Glutamatergic neuron (in vitro differentiated cells): ENCODE measurements at regions not wholly inside any gene's neighbourhood (a gene's known extent, or its start where the extent isn't known, plus 50 kb on each side); places are given as distances from the start of the nearest gene placed in this dataset.
"Not testable (repeated sequence)": the region's sequence is repeated elsewhere in the genome, so short reads cannot be mapped to it uniquely, and the experiment has no call there.

Experiments used
- DNase-seq: peaks from one replicate; pipeline ENCODE4 v3.0.0; 2022
- H3K27ac Mint-ChIP-seq: one replicate; pipeline ENCODE4 v1.8.0; 2020; ENCODE audit warnings: mild to moderate bottlenecking, mixed read lengths, inconsistent platforms; ENCODE audit not compliant: unreplicated experiment
- H3K27me3 Mint-ChIP-seq: one replicate; pipeline ENCODE4 v1.8.0; 2020; ENCODE audit warnings: mild to moderate bottlenecking, moderate library complexity, mixed read lengths, inconsistent platforms; ENCODE audit not compliant: unreplicated experiment
- H3K36me3 Mint-ChIP-seq: one replicate; pipeline ENCODE4 v1.8.0; 2020; ENCODE audit warnings: mild to moderate bottlenecking, mixed read lengths, inconsistent platforms; ENCODE audit not compliant: unreplicated experiment
- H3K4me1 Mint-ChIP-seq: one replicate; pipeline ENCODE4 v1.8.0; 2020; ENCODE audit warnings: mild to moderate bottlenecking, low read depth, mixed read lengths, inconsistent platforms; ENCODE audit not compliant: unreplicated experiment
- H3K4me3 Mint-ChIP-seq: one replicate; pipeline ENCODE4 v1.8.0; 2020; ENCODE audit warnings: mild to moderate bottlenecking, mixed read lengths, inconsistent platforms; ENCODE audit not compliant: unreplicated experiment
- H3K9me3 Mint-ChIP-seq: one replicate; pipeline ENCODE4 v1.8.0; 2020; ENCODE audit warnings: mild to moderate bottlenecking, moderate library complexity, mixed read lengths, inconsistent platforms; ENCODE audit not compliant: unreplicated experiment
- TF ChIP-seq, protein P1 (sequence below): fragments of 200-600 bp; sonication (generic); IDR thresholded peaks from one replicate; pipeline ENCODE4 v1.5.0; 2021; ENCODE audit not compliant: partially characterized antibody, unreplicated experiment

- no peaks in the 10 kb centered on the region for H3K36me3 Mint-ChIP-seq
- H3K27ac Mint-ChIP-seq: no peak overlapping the region
- H3K4me1 Mint-ChIP-seq: peaks cover 6% of the 10 kb centered on the region
- peaks cover 3% of the 10 kb centered on the region for H3K27me3 Mint-ChIP-seq
- no peak for DNase-seq
- peaks cover 5% of the 10 kb centered on the region for H3K9me3 Mint-ChIP-seq
- TF ChIP-seq, protein P1, sequence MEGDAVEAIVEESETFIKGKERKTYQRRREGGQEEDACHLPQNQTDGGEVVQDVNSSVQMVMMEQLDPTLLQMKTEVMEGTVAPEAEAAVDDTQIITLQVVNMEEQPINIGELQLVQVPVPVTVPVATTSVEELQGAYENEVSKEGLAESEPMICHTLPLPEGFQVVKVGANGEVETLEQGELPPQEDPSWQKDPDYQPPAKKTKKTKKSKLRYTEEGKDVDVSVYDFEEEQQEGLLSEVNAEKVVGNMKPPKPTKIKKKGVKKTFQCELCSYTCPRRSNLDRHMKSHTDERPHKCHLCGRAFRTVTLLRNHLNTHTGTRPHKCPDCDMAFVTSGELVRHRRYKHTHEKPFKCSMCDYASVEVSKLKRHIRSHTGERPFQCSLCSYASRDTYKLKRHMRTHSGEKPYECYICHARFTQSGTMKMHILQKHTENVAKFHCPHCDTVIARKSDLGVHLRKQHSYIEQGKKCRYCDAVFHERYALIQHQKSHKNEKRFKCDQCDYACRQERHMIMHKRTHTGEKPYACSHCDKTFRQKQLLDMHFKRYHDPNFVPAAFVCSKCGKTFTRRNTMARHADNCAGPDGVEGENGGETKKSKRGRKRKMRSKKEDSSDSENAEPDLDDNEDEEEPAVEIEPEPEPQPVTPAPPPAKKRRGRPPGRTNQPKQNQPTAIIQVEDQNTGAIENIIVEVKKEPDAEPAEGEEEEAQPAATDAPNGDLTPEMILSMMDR: no peak
- no peak overlapping the region for H3K4me3 Mint-ChIP-seq
Measured at GRCh38 chr20:50447102-50447804, 62.9 kb upstream of the PTPN1 start.

DNA sequence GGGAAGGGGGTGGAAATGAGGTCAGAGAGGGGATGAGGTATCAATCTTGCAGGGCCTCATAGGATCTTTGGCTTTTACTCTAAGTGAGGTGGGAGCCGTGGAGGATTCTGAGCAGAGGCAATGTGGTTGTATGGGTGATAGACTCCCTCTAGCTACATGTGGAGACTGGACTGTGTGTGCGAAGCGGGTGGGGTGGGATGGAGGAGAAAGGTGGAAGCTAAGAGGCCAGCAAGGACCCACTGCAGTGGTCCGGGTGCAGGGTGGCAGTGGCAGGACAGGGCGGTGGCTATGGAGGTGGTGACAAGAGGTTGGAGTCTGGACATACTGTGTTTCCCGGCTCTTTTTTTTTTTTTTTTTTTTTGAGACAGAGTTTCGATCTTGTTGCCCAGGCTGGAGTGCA is 62.4 kb upstream of the PTPN1 start:
- H3K27me3 Mint-ChIP-seq: peaks cover 3% of the 10 kb centered on the region
- no peak overlapping the region for H3K4me3 Mint-ChIP-seq
- H3K27ac Mint-ChIP-seq: no peak overlapping the region
- H3K9me3 Mint-ChIP-seq: peaks cover 5% of the 10 kb centered on the region
- DNase-seq: no peak
- no peaks in the 10 kb centered on the region for H3K36me3 Mint-ChIP-seq
- TF ChIP-seq, protein P1: no peak
- peaks cover 3% of the 10 kb centered on the region for H3K4me1 Mint-ChIP-seq

DNA sequence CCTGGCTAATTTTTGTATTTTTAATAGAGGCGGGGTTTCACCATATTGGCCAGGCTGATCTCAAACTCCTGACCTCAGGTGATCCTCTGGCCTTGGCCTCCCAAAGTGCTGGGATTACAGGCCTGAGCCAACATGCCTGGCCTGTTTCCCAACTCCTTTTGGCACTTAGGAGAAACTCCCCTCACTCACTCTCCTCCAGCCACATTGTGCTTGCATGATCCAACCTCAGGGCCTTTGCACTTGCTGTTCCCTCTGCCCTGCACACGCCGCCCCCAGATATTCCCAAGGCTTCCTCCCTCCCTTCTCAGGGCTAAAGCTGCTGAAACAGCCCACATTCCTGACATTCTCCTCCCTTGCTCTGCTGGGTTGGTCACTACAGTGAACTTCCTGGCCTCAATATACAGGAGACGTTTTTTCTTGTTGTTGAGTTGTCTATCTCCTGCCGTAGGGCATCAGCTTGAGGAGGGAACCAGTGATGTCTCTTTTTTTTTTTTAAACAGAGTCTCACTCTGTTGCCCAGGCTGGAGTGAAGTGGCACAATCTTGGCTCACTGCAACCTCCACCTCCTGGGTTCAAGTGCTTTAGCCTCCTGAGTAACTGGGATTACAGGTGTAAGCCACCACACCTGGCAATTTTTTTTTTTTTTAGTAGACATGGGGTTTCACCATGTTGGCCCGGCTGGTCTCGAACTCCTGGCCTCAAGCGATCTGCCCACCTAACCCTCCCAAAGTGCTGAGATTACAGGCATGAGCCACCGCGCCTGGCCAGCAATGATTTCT is 61.4 kb upstream of the PTPN1 start:
- DNase-seq, H3K4me3 Mint-ChIP-seq, H3K27ac Mint-ChIP-seq, H3K27me3 Mint-ChIP-seq, H3K9me3 Mint-ChIP-seq, H3K36me3 Mint-ChIP-seq, H3K4me1 Mint-ChIP-seq: not testable (repeated sequence)

DNA sequence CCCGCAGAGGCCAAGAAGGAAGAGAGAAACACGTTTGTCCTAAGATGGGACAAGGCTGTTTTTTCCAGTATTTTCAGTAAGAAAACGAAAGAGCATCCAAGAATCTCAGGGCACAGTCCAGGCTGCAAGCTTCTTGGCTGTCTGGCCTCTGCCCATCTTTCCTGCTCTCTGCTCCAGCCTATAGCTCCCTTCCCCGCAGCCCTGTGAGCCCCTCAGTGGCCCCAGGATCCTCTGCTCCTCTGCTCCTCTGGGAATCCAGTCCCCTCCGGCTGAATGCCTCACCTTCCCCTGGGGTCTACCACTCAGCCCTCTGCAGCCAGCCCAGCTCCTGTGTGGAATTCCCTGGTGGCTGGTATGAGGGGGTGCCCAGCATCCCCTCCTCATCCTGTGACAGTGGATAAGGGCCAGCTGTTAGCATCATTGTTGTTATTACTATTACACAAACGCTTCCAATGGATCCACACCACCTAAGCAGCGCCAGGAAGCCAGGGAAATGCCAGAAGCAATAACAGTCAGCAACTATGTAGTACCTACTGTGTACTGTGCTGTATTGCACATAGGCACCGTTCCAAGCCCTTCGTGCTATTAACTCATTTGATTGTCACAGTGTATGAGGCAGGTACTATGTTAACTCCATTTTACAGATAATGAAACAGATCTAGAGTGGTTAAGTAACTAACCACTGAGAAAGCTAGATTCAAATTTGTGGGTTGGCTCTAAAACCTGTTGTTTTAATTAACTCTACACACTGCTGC is 60.3 kb upstream of the PTPN1 start:
- Mint-ChIP-seq H3K27me3 (peaks cover 3% of the 10 kb centered on the region), H3K36me3 (no peaks in the 10 kb centered on the region), H3K4me1 (no peaks in the 10 kb centered on the region), H3K9me3 (peaks cover 5% of the 10 kb centered on the region), H3K4me3 (no peak overlapping the region), H3K27ac (no peak overlapping the region)
- TF ChIP-seq, protein P1: no peak
- no peak for DNase-seq

- H3K36me3 Mint-ChIP-seq: no peaks in the 10 kb centered on the region
- peaks cover 5% of the 10 kb centered on the region for H3K9me3 Mint-ChIP-seq
- H3K4me1 Mint-ChIP-seq: no peaks in the 10 kb centered on the region
- no peak for DNase-seq
- H3K27me3 Mint-ChIP-seq: peaks cover 3% of the 10 kb centered on the region
- H3K4me3 Mint-ChIP-seq: no peak overlapping the region
- TF ChIP-seq, protein P1: no peak
- no peak overlapping the region for H3K27ac Mint-ChIP-seq
Measured at GRCh38 chr20:50450493-50450826, 59.7 kb upstream of the PTPN1 start.
